Activated naive CD4-positive, alpha-beta T cell treated with anti-CD3 and anti-CD28 coated beads, Interleukin-2, amount 50 U/mL, for 72 hours (primary cell): ENCODE measurements at regions not wholly inside any gene's neighbourhood (a gene's known extent, or its start where the extent isn't known, plus 50 kb on each side); places are given as distances from the start of the nearest gene placed in this dataset.
A peak's percentile ranks its signal among the peaks of the same experiment; 100 is the strongest.

Source experiments
- ATAC-seq, 2 donors: fragments of 150-1000 bp; cut with Tn5 transposase; 2 replicates each; pipeline ENCODE4 v1.10.0; 2021; ENCODE audit warnings: mild to moderate bottlenecking in 2 of 2, moderate library complexity in 2 of 2
- DNase-seq, 2 donors: peaks; one replicate each; pipeline ENCODE4 v3.0.0; 2021 to 2022; ENCODE audit warnings: low spot score in 2 of 2
- H3K27ac Mint-ChIP-seq, 2 donors: one replicate each; pipeline ENCODE4 v1.8.0; 2022; ENCODE audit warnings: mild to moderate bottlenecking in 2 of 2, mixed read lengths in 2 of 2
- H3K36me3 Mint-ChIP-seq, 2 donors: one replicate each; pipeline ENCODE4 v1.8.0; 2022; ENCODE audit warnings: mixed read lengths in 2 of 2
- H3K9me3 Mint-ChIP-seq, 2 donors: one replicate each; pipeline ENCODE4 v1.8.0; 2022; ENCODE audit warnings: mixed read lengths in 2 of 2

- no peak overlapping the region for H3K27ac Mint-ChIP-seq
- H3K9me3 Mint-ChIP-seq: peaks cover 13 to 19% of the 10 kb centered on the region in 2 donors
- no peak for DNase-seq
- peaks cover 12 to 13% of the 10 kb centered on the region in 2 donors for H3K36me3 Mint-ChIP-seq
- no peak for ATAC-seq
These were observed 299.8 kb upstream of the NEBL start for GRCh38 chr10:21196822-21197395.

GRCh38 chr10:21195252-21195651, 298.1 kb upstream of the NEBL start:
- ATAC-seq: no peak
- no peak for DNase-seq
- peaks cover 12 to 13% of the 10 kb centered on the region in 2 donors for H3K36me3 Mint-ChIP-seq

DNA sequence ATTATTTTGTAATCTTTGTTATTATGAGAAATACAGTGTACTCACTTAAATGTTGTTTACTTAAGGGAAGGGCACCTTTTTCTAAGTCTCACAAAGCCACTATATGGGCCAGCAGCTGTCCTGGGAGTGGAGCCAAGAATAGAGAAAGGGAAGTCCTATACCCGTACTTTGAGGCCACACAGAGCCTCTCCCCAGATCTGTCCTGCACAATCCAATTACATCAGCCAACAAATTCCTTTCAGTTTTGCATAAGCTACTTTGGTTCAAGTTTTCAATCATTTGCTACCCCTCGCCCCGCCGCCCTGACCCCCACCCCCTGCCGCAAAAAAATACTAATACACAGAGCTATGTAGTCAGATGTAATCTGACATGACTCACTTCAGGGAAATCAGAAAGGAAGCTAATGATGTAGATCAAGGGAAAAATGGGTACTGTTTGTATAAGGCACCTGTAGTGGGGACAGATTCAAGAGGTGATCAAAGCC, 297.4 kb upstream of the NEBL start:
- H3K36me3 Mint-ChIP-seq: peaks cover 12 to 13% of the 10 kb centered on the region in 2 donors

More at GRCh38 chr10:21195252-21195651, 298.1 kb upstream of the NEBL start:
- H3K9me3 Mint-ChIP-seq: peaks cover 13 to 19% of the 10 kb centered on the region in 2 donors
- H3K27ac Mint-ChIP-seq: no peak overlapping the region

GRCh38 chr10:21193196-21193595, 296.1 kb upstream of the NEBL start:
- no peak for DNase-seq
- Mint-ChIP-seq H3K27ac (no peak overlapping the region), H3K36me3 (peaks cover 7 to 8% of the 10 kb centered on the region in 2 donors), H3K9me3 (peaks cover 8 to 13% of the 10 kb centered on the region in 2 donors)
- ATAC-seq: no peak

More for the DNA sequence above, 297.4 kb upstream of the NEBL start:
- DNase-seq (no peak), ATAC-seq (no peak)
- Mint-ChIP-seq H3K27ac (no peak overlapping the region), H3K9me3 (peaks cover 13 to 19% of the 10 kb centered on the region in 2 donors)

DNA sequence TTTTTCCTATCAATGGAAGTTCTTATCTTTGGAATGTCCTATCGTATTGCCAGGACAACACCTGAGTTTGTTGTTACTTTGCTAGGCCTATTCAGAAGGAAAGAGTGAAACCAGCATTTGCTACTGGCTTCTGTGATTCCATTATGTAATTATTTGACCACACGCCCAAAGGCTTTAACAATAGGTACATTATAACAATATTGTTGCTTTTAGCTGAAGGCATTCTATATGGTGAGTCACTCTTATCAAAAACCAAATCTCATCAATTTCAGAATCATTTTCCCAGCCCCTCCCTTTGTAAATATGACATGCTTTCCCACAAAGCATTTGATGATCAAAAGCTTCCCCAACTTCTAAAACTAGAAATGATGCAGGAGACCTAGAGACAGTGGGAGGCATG, 294.4 kb upstream of the NEBL start:
- ATAC-seq (no peak), DNase-seq (no peak)
- no peak overlapping the region for H3K27ac Mint-ChIP-seq
- H3K9me3 Mint-ChIP-seq: no peaks in the 10 kb centered on the region
- peaks cover 0 to 5% of the 10 kb centered on the region in 2 donors for H3K36me3 Mint-ChIP-seq

DNA sequence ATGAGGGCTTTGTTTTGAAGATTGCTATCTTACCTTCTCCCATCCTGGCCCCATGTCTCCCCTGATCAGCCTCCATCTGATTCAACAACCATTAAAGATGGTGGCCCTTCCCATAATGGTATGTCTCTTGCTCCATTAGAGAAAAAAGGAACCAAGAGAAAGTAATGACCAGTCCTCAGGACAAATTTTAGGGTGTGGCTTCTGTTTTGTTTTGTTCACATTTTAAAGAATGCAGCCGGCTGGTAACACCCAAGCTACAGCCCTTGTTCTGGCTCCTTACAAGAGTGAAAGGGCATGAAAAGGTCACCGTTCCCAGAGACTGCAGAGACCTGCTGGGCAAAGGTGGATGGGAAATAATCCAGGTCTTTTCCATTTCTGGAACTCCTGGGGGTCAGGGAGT, 287.9 kb upstream of the NEBL start:
- Mint-ChIP-seq H3K27ac (no peak overlapping the region), H3K9me3 (peaks cover 0 to 6% of the 10 kb centered on the region in 2 donors), H3K36me3 (peaks cover 0 to 5% of the 10 kb centered on the region in 2 donors)
- DNase-seq (no peak), ATAC-seq (no peak)

GRCh38 chr10:21184216-21184615, 287.1 kb upstream of the NEBL start:
- Mint-ChIP-seq H3K27ac (no peak overlapping the region), H3K36me3 (peaks cover 0 to 5% of the 10 kb centered on the region in 2 donors), H3K9me3 (peaks cover 3 to 6% of the 10 kb centered on the region in 2 donors)
- no peak for ATAC-seq
- DNase-seq: no peak

GRCh38 chr10:21183025-21183424, 285.9 kb upstream of the NEBL start:
- H3K36me3 Mint-ChIP-seq: peaks cover 0 to 3% of the 10 kb centered on the region in 2 donors
- H3K27ac Mint-ChIP-seq: no peak overlapping the region
- DNase-seq (no peak), ATAC-seq (no peak)
- H3K9me3 Mint-ChIP-seq: peaks cover 3 to 6% of the 10 kb centered on the region in 2 donors

- H3K9me3 Mint-ChIP-seq: peaks cover 3 to 6% of the 10 kb centered on the region in 2 donors
- no peak overlapping the region for H3K27ac Mint-ChIP-seq
- no peak for ATAC-seq
- no peaks in the 10 kb centered on the region for H3K36me3 Mint-ChIP-seq
- no peak for DNase-seq
These were observed 284.3 kb upstream of the NEBL start for GRCh38 chr10:21181451-21181850.

DNA sequence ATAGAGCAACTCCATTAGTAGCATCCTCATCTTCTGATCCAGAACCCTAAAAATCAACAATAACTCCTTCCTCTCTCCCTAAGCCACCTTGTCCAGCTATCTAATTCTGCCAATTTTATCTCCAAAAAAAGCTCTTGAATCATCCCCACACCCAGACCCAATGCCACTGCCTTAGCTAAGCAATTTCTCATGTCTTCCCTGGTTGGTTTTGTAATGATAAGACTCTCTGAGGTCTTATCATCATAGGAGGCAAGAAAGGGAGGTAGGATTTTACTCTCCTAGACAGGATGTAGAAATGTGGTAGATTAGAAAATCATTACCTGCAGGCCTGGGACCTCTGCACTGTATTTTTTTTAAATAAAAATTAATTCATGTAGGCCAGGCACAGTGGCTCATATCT, 283.5 kb upstream of the NEBL start:
- H3K9me3 Mint-ChIP-seq: peaks cover 3 to 6% of the 10 kb centered on the region in 2 donors
- H3K27ac Mint-ChIP-seq: no peak overlapping the region
- H3K36me3 Mint-ChIP-seq: no peaks in the 10 kb centered on the region
- DNase-seq (no peak), ATAC-seq (no peak)

GRCh38 chr10:21176934-21177480, 279.9 kb upstream of the NEBL start:
- H3K27ac Mint-ChIP-seq: no peak overlapping the region
- no peak for ATAC-seq

GRCh38 chr10:21175797-21176196, 278.7 kb upstream of the NEBL start:
- ATAC-seq (no peak), DNase-seq (no peak)
- Mint-ChIP-seq H3K27ac (no peak overlapping the region), H3K9me3 (peaks cover 3 to 6% of the 10 kb centered on the region in 2 donors), H3K36me3 (peaks cover 0 to 8% of the 10 kb centered on the region in 2 donors)

More at GRCh38 chr10:21176934-21177480, 279.9 kb upstream of the NEBL start:
- Mint-ChIP-seq H3K36me3 (peaks cover 0 to 8% of the 10 kb centered on the region in 2 donors), H3K9me3 (peaks cover 3 to 6% of the 10 kb centered on the region in 2 donors)
- no peak for DNase-seq

DNA sequence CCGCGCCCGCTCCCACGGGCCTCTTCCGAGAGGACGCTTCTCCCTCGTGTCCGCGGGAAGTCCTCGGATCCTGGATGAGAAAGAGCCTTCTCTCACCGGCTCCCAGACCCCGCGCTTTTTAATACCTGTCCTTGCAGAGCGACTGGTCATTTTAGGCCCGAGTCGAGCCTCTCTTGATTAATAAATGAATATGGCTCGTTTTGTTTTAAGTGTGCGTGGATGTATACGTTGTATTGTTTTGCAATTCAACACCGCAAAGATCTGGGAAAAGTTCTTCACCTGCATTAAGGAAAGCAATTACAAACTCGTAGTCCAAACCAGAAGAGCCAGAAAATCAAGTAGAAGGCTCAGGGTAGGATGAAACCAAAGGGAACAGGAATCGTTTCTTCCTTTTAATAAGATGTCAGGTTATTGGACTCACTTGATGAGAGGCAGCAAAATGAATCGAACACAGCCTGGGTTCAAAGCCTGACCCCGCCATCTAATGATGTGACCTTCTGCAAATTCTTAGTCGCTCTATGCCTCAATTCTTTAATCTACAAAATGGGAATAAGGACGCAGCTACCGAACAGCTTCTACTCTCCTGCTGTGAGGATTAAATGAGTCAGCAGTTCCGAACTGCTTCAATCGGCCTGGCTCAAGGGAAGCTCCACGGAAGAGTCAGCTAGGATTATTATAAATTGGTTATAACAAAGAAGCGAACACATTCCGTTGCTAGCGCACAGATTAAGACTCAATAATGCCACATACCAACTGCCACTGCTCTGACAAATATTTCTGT, 277.8 kb upstream of the NEBL start:
- H3K27ac Mint-ChIP-seq: no peak overlapping the region
- no peak for ATAC-seq

GRCh38 chr10:21173802-21174714, 276.9 kb upstream of the NEBL start:
- ATAC-seq: peak; percentile 29 to 94

More for the DNA sequence above, 277.8 kb upstream of the NEBL start:
- DNase-seq: no peak
- peaks cover 0 to 3% of the 10 kb centered on the region in 2 donors for H3K9me3 Mint-ChIP-seq
- peaks cover 0 to 8% of the 10 kb centered on the region in 2 donors for H3K36me3 Mint-ChIP-seq

GRCh38 chr10:21172930-21173801, 276.1 kb upstream of the NEBL start:
- Mint-ChIP-seq H3K36me3 (peaks cover 0 to 8% of the 10 kb centered on the region in 2 donors), H3K9me3 (no peaks in the 10 kb centered on the region), H3K27ac (no peak overlapping the region)
- peak in 1 of 2 donors; percentile 12 for ATAC-seq
- no peak for DNase-seq

More at GRCh38 chr10:21173802-21174714, 276.9 kb upstream of the NEBL start:
- peaks cover 0 to 8% of the 10 kb centered on the region in 2 donors for H3K36me3 Mint-ChIP-seq
- peak in 1 of 2 donors; percentile 58 for DNase-seq
- no peak overlapping the region for H3K27ac Mint-ChIP-seq
- H3K9me3 Mint-ChIP-seq: no peaks in the 10 kb centered on the region
